GM21717 (cell line): ENCODE measurements at regions not wholly inside any gene's neighbourhood (a gene's known extent, or its start where the extent isn't known, plus 50 kb on each side); places are given as distances from the start of the nearest gene placed in this dataset.

ENCODE experiments used
- ATAC-seq: cut with Tn5 transposase; IDR thresholded peaks from one replicate; pipeline ENCODE4 v1.9.1; 2021; ENCODE audit warnings: mild to moderate bottlenecking, moderate library complexity; ENCODE audit not compliant: unreplicated experiment

DNA sequence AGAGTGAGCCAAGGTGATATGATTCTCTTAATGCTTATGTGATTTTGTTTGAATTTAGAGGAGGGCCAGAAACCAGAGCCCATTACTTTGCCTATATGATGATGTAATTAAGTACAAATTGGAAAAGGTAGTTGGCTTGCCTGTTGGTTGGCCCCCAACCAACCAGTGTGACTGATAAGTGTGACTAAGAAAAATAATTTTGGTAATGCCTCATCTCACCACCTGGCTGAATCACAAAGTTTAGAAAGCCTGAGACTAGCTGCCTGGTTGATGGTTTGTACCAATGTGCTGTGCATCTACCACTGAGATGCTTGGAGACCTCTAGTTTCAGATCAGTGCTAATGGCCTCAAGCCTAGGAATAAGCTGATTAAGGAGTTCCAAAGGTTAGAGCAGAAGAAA, 338.7 kb downstream of the CDH2 start:
- no peak for ATAC-seq

DNA sequence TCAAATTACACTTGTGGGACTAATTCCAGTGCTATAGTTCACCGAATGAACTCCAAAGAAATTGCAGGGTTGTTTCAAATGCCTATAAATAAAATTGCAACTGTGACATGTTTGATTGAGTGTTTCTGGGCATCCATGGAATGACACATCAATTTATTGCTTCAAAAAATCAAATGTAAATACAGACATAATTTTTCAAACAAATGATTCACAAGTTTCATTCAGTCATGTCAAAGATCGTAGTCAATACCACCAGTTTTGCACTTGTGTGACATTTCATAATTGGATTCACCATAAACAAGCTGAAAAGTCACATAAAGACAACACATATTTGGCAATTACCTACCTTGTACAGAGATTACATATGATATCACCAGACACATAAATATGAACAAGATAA, 350.8 kb downstream of the CDH2 start:
- ATAC-seq: no peak

DNA sequence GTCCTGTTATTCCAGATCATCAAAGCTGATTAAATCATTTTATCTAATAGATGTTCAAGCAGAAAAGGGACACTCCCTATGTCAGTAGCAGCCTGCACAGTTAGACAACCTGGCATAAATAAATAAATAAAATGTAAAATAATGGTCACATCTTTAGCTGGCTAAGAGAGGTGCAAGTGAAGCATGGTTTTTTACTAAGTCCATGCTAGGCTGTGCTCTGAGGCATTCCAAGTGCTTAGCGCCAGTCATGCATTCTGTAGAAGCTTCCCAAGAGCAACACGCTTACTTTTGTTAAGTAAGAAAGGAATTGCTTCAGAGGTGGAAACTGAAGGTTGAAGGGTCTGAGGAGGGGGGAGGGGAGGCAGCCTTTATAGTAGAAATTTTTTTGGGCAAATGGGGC, 351.2 kb downstream of the CDH2 start:
- ATAC-seq: no peak

DNA sequence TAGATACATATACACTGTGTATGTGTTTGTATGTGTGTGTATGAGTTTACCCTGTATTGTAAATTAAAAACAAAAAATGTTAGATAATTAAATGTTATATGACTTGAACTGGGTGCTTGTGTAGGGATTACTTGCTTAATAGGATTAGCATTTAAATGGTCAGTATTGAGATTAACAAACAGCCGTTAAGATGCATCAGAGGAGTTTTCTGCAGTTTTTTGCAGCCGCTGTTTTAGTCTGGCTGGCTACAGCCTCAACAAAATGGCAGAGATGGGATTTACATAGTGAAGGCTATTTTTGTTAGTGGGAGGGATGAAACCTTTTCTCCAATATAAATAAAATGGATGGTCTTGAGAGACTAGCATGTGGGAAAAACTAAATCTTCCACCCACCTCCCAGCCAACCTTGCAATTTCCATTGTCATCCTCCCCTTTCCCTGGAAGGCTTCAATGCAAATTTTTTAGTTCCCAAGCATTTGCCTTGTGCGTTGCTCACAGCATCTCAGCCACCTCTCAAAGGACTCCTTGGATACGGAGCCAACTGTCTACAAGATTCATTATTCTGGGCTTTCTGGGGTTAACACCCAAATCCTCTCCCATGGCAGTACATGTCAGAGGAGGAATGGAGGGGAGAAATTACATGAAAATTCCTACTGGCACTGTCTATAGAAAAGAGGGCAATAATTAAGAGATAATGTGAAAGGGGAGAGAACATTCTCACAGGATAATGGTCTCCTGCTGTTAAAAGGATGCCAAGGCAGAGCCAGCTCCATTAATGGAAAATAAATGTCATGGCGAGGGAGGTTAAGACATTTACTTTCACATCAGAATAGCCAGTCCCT, 351.9 kb downstream of the CDH2 start:
- ATAC-seq: no peak

DNA sequence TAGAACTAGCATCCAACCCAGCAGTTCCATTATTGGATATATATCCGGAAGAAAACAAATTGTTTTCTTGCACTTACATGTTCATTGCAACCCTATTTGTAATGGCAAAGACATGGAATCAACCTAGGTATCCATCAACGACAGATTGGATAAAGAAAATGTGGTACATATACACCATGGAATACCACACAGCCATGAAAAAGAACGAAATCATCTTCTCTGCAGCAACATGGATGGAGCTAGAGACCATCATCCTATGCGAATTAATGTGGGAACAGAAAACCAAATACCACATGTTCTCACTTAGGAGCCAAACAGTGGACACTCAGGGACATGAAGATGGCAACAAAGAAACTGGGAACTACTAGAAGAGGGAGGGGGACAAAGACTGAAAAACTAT, 352.7 kb downstream of the CDH2 start:
- no peak for ATAC-seq

GRCh38 chr18:27823053-27823452, 353.9 kb downstream of the CDH2 start:
- no peak for ATAC-seq

DNA sequence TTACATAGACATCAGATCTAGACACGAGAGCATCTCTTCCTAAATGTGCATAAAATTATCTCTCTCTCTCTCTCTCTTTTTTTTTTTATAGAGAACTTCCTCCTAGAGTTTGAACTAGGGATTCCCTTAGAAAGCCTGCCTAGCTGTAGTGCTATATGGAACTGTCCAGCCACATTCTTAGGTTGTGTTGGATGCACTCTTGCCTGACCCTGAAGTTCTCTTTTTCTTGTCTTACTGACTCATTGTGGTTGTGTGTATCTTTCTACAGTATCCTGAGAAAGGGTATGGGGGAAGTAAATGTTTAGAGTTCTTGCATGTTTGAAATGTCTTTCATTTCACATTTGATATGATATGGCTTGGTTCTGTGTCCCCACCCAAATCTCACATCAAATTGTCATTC, 368.2 kb downstream of the CDH2 start:
- ATAC-seq: no peak

GRCh38 chr18:27803957-27804356, 373.0 kb downstream of the CDH2 start:
- no peak for ATAC-seq

DNA sequence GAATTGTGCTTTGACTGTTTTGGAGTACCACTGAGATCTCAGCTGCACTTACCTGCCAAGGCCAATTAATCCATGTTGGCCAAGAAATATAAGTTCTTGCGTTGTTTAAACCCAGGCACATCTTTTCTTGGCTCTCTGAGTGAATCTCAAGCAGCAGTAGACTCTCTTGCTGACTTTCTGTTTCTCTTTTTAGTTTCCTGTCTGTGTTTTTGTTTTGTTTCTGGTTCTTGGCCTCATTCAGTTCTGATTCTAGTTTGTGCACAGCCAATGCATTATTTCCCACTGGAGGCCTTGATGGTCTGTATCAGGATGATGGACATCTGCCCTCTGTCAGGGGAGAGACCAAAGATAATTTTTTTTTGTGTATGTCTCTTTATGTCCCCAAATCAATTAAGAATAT, 379.4 kb downstream of the CDH2 start:
- peak; percentile 88 for ATAC-seq

DNA sequence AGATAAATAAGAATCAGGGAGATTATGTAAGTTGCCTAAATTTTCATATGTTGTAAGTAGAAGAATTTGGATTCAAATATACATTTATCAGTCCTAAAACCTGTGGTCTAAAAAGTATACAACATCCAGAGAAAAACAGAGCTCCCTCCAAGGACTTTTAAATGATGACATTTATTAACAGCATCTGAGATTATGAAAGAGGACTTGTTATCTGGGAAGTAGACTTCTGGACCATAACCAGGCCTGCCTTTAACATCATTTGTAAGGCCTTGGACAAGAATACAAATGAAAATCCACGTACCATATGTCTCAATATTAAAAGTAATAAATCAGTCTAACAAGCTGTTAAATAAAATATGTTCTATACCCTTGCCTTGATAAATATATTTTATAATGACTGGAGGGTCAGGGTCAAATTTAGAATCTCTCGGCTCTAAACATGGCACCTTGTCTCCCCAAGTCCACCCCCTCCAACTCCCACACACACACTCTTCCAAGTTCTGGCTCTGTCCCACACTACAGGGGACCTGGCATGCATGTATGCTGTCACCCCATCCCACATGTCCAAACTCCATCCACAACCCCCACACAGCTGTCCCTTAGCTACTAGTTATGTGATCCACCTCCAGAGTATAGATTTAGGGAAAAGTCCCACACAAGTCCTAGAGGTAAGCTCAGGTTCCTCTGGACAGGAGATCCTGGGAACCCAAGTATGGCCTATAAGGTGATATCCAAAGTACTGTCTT, 382.6 kb downstream of the CDH2 start:
- ATAC-seq: no peak

GRCh38 chr18:27793013-27793785, 383.7 kb downstream of the CDH2 start:
- no peak for ATAC-seq

DNA sequence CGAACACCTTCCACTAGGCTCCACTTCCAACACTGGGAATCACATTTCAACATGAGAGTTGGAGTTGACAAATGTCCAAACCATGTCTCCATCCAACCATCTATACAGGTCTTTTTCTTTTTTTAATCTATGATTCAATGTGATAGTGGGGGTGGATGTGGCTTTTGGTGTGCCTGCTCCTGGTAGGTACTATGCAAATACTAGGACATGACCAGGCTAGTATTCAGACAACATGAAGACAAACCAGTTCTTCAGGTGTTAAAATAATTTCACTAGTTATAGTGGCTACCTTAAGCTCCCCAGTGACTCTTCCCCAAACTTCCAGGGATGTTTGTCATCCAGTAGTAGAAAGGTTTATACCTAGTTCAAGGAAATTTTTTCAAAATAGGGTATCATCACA, 387.5 kb downstream of the CDH2 start:
- no peak for ATAC-seq

DNA sequence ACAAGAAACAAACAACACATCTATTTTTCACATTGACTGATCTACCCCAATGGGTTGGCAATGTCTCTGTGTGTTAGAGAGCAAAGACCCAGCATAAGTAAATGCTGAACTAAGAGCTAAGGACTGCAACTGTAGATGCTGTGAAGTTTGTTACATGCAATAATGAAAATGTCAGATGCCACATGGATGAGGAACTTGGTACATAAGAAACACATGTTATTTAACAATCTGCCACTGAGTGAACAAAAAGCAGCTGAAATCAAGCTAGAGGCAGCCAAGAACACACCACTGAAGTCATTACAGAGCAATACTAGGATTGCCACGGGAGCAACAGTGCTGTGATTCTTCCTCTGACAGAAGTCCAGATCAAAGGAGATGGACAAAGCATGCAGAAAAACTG, 389.4 kb downstream of the CDH2 start:
- no peak for ATAC-seq

- no peak for ATAC-seq
These were observed 391.0 kb downstream of the CDH2 start for GRCh38 chr18:27785815-27786471.

- ATAC-seq: no peak
These were observed 396.7 kb downstream of the CDH2 start for GRCh38 chr18:27780061-27780745.

GRCh38 chr18:27778925-27779324, 398.0 kb downstream of the CDH2 start:
- no peak for ATAC-seq

DNA sequence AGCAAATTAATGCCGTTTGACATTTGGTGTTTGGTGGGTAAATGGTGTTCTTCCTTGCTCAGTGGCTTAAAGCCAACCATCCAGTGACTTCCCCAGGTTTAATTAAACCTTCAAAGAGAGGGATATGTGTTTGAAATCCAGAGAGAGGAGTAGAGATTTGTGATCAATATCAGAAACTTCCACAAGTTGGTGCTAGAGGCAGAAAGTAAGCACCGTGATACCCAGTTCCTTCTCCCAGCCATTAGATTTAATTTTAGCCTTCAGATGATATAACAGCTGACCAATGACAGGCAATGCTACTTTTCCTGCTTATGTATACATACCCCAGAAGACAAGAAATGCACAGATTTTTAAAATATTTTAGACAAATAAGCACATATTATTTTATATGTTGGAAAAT, 398.5 kb downstream of the CDH2 start:
- no peak for ATAC-seq

- ATAC-seq: no peak
These were observed 404.8 kb downstream of the CDH2 start for GRCh38 chr18:27772081-27772480.

GRCh38 chr18:27771571-27771970, 405.4 kb downstream of the CDH2 start:
- ATAC-seq: no peak

DNA sequence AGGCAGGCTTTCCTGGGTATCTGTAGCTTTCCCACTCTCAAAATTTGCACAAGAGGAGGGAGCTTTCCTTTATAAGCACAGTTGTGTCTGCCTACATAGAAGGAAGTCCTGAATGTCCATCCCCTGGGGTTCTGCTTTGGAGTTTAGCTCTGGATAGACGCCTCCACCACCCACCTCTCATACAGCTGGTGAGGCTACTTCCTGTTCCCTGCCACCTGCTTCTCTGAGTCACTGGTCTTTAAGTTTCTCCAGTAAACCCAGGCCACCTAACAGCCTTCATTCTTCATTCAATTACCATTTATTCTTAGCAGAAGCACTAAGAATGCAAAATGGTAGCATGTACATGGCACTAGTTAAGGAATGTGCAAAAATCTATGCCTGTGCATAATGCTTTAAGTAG, 407.8 kb downstream of the CDH2 start:
- no peak for ATAC-seq

- no peak for ATAC-seq
These were observed 413.0 kb downstream of the CDH2 start for GRCh38 chr18:27763936-27764335.
